Activated naive CD4-positive, alpha-beta T cell treated with anti-CD3 and anti-CD28 coated beads for 36 hours (primary cell): ENCODE measurements at regions not wholly inside any gene's neighbourhood (a gene's known extent, or its start where the extent isn't known, plus 50 kb on each side); places are given as distances from the start of the nearest gene placed in this dataset. TPM values are rescaled to one million over a fixed set of nuclear protein-coding genes. Genes with fewer than 3 reads are reported as not detected.
"Not testable (repeated sequence)": the region's sequence is repeated elsewhere in the genome, so short reads cannot be mapped to it uniquely, and the experiment has no call there.

ENCODE experiments used
- CTCF ChIA-PET: fragments of 350-600 bp; sonication (Branson Sonifier 250); formaldehyde crosslinking; loops from one replicate; lab custom pipeline; 2021; ENCODE audit warnings: antibody characterized with exemption; lab: Charles Lee
- DNase-seq: peaks from one replicate; pipeline ENCODE4 v3.0.0-alpha.2; 2020
- H3K27ac Mint-ChIP-seq: one replicate; pipeline ENCODE4 v1.8.0; 2021; ENCODE audit warnings: mild to moderate bottlenecking, mixed read lengths
- H3K27me3 Mint-ChIP-seq: one replicate; pipeline ENCODE4 v1.8.0; 2021; ENCODE audit warnings: low read depth, mixed read lengths
- H3K36me3 Mint-ChIP-seq: one replicate; pipeline ENCODE4 v1.8.0; 2021; ENCODE audit warnings: low read depth, mixed read lengths
- H3K4me1 Mint-ChIP-seq: one replicate; pipeline ENCODE4 v1.8.0; 2021; ENCODE audit warnings: low read depth, mixed read lengths
- H3K4me3 Mint-ChIP-seq: one replicate; pipeline ENCODE4 v1.8.0; 2021; ENCODE audit warnings: mild to moderate bottlenecking, moderate library complexity, mixed read lengths
- H3K9me3 Mint-ChIP-seq: one replicate; pipeline ENCODE4 v1.8.0; 2021; ENCODE audit warnings: mixed read lengths
- intact Hi-C: fragments of 100-400 bp; cut with micrococcal nuclease; formaldehyde crosslinking; loops from one replicate; pipeline ENCODE4 v1.15.1; 2023
- microRNA-seq: library from miRNA; unstranded; fragments of <30 nt; microRNA quantifications from one replicate; pipeline ENCODE4 v1.2.0, GENCODE V29; 2022; ENCODE audit warnings: borderline microRNAs expressed, borderline replicate concordance

- CTCF ChIA-PET, result no interaction called here
- no peaks in the 10 kb centered on the region for H3K9me3 Mint-ChIP-seq
- intact Hi-C loops, result no loop called here
- H3K27me3 Mint-ChIP-seq, result peaks cover 2% of the 10 kb centered on the region
- H3K4me1 Mint-ChIP-seq, result no peaks in the 10 kb centered on the region
- no peak overlapping the region for H3K27ac Mint-ChIP-seq
- no peak for DNase-seq
- no peak overlapping the region for H3K4me3 Mint-ChIP-seq
- no peaks in the 10 kb centered on the region for H3K36me3 Mint-ChIP-seq
These were observed 87.0 kb upstream of the NECTIN3 start for GRCh38 chr3:110984456-110985250.

DNA sequence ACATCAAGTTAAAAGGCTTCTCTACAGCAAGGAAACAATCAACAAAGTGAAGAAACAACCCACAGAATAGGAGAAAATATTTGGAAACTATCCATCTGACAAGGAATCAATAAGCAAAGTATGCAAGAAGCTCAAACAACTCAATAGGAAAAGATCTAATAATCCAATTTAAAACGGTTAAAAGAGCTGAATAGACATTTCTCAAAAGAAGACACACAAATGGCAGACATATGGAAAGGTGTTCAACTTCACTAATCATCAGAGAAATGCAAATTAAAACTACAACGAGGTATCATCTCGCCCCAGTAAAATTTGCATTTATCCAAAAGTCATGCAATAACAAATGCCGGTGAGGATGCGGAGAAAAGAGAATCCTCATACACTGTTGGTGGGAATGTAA lies 82.2 kb upstream of the NECTIN3 start:
- H3K4me1 Mint-ChIP-seq, result no peaks in the 10 kb centered on the region

DNA sequence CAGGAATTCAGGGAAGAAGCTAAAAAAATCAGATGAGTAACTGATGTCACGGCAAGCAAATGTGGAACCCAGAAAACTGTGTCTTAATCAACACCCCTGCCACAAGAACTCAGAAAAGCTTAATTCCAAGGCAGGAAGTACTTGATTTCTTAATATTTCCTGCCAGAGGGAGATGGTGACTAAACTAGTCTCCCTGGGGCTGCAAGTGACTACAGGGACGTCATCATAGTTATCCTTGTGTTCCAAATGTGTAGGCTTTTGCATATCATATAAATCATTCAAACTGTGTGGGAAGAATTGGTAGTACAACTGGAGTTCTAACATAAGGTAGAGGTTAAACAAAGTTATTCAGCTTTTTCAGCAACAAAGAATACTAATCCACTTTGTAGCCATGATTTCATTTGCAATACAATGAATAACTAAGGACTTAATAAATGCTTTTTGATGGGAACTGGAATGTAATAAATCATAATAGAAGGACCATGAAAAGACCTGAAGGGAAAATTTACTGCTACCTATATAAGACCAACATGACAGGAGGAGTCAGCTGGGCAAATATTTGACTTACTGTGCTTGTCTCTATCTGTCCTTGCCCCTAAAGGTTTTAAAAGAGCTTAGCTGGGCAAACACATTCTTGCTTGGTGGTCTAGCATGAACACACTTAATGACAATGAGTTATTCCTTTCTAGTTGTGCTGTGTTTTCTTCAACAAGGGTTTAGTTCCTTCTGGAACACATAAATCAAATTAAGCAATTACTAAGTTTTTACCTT lies 76.0 kb upstream of the NECTIN3 start:
- intact Hi-C loops, result no loop called here
- no peak overlapping the region for H3K27ac Mint-ChIP-seq
- H3K4me1 Mint-ChIP-seq, result no peaks in the 10 kb centered on the region
- H3K27me3 Mint-ChIP-seq, result peaks cover 2% of the 10 kb centered on the region
- H3K9me3 Mint-ChIP-seq, result no peaks in the 10 kb centered on the region
- H3K36me3 Mint-ChIP-seq, result no peaks in the 10 kb centered on the region
- DNase-seq, result no peak
- CTCF ChIA-PET, result no interaction called here
- H3K4me3 Mint-ChIP-seq, result no peak overlapping the region

More for the DNA sequence above, 82.2 kb upstream of the NECTIN3 start:
- intact Hi-C loops, result no loop called here
- Mint-ChIP-seq H3K27ac (no peak overlapping the region), H3K36me3 (no peaks in the 10 kb centered on the region), H3K27me3 (peaks cover 4% of the 10 kb centered on the region), H3K9me3 (no peaks in the 10 kb centered on the region), H3K4me3 (no peak overlapping the region)
- CTCF ChIA-PET, result no interaction called here
- no peak for DNase-seq

DNA sequence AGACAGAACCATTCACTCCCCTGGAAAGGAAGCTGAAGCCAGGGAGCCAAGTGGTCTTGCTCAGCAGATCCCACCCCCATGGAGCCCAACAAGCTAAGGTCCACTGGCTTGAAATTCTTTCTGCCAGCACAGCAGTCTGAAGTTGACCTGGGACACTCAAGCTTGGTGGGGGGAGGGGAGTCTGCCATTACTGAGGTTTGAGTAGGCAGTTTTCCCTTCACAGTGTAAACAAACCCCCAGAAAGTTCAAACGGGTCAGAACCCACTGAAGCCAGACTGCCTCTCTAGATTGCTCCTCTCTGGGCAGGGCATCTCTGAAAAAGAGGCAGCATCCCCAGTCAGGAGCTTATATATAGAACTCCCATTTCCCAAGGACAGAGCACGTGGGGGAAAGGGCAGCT lies 72.8 kb upstream of the NECTIN3 start:
- H3K27ac Mint-ChIP-seq, intact Hi-C loops, H3K27me3 Mint-ChIP-seq, DNase-seq, H3K4me1 Mint-ChIP-seq, H3K36me3 Mint-ChIP-seq, H3K9me3 Mint-ChIP-seq, H3K4me3 Mint-ChIP-seq: not testable (repeated sequence)
- CTCF ChIA-PET, result interaction anchor here (0.6 kb wide), 1 partner anchor 43 kb away, joined by 3 read pairs; no protein-coding TSS in a partner anchor

GRCh38 chr3:111006485-111006884 lies 65.1 kb upstream of the NECTIN3 start:
- H3K27ac Mint-ChIP-seq, H3K4me1 Mint-ChIP-seq, H3K4me3 Mint-ChIP-seq, H3K27me3 Mint-ChIP-seq, H3K9me3 Mint-ChIP-seq, intact Hi-C loops, H3K36me3 Mint-ChIP-seq: not testable (repeated sequence)
- CTCF ChIA-PET, result interaction anchor here (0.6 kb wide), 1 partner anchor 1856 kb away, joined by 3 read pairs; no protein-coding TSS in a partner anchor
- peak; percentile 5 for DNase-seq

GRCh38 chr3:111012388-111013248 lies 59.0 kb upstream of the NECTIN3 start:
- Mint-ChIP-seq H3K9me3 (no peaks in the 10 kb centered on the region), H3K4me1 (no peaks in the 10 kb centered on the region), H3K27me3 (peaks cover 2% of the 10 kb centered on the region), H3K27ac (no peak overlapping the region), H3K36me3 (peaks cover under 1% of the 10 kb centered on the region), H3K4me3 (no peak overlapping the region)
- intact Hi-C loops, result loop anchor here (2.0 to 5.0 kb wide), 2 partner anchors 325 to 528 kb away; no protein-coding TSS in a partner anchor
- DNase-seq, result peak; percentile 27
- CTCF ChIA-PET, result interaction anchor here (0.6 to 0.8 kb wide), 2 partner anchors 325 to 1033 kb away, joined by 3 read pairs; no protein-coding TSS in a partner anchor

Small RNA genes lying in the stretch of these regions (microRNA-seq; reads per million reads assigned to microRNA genes)
- not detected for gene MIR4445
